HepG2 (cell line): ENCODE measurements at regions not wholly inside any gene's neighbourhood (a gene's known extent, or its start where the extent isn't known, plus 50 kb on each side); places are given as distances from the start of the nearest gene placed in this dataset.

ENCODE experiments used
- ESRRA ChIP-seq: sonication (generic); formaldehyde crosslinking; IDR thresholded peaks from 2 replicates; pipeline ENCODE4 v1.5.1; 2020; ENCODE audit warnings: mild to moderate bottlenecking, low read depth, missing genetic modification reagents
- NFIC ChIP-seq: IDR thresholded peaks from 2 replicates; pipeline ENCODE4 v1.6.1; 2012; ENCODE audit warnings: mild to moderate bottlenecking, low read length, inconsistent platforms
- ZFP36 ChIP-seq: fragments of 150-350 bp; IDR thresholded peaks from 2 replicates; pipeline ENCODE4 v1.6.1; 2018; ENCODE audit warnings: borderline replicate concordance, low read length, low read depth; ENCODE audit not compliant: partially characterized antibody
- ZFP36L2 ChIP-seq: sonication (generic); formaldehyde crosslinking; IDR thresholded peaks from 2 replicates; pipeline ENCODE4 v1.4.0; 2020; ENCODE audit warnings: missing genetic modification reagents
- ZNF670 ChIP-seq: sonication (generic); formaldehyde crosslinking; IDR thresholded peaks from 2 replicates; pipeline ENCODE4 v1.8.0; 2022; ENCODE audit warnings: mild to moderate bottlenecking, missing genetic modification reagents, borderline replicate concordance
- TF ChIP-seq, protein P1 (sequence below): sonication (generic); formaldehyde crosslinking; conservative IDR thresholded peaks from 2 replicates; pipeline ENCODE4 v1.4.0; 2020; ENCODE audit warnings: missing genetic modification reagents
- TF ChIP-seq, protein P2 (sequence below): sonication (generic); formaldehyde crosslinking; IDR thresholded peaks from 2 replicates; pipeline ENCODE4 v1.5.0; 2020; ENCODE audit warnings: mild to moderate bottlenecking, missing genetic modification reagents, moderate library complexity

DNA sequence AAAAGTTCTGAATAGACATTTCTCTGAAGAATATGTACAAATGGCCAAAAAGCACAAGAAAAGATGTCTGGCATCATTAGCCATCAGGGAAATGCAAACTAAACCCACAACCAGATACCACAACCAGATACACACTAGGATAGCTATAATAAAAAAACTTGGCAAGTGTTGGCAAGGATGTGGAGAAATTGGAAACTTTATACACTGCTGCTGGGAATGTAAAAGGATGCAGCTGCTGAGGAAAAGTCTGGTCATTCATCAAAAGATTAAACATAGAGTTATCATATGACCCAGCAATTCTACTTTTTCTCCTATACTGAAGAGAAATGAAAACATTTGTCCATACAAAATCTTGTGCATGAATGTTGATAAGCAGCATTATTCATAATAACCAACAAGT is 92.3 kb downstream of the UCHL1 start:
- TF ChIP-seq ZFP36L2 (no peak), ZFP36 (no peak), NFIC (no peak), ZNF670 (CRISPR knock-in tag) (no peak), ESRRA (CRISPR knock-in tag) (no peak)
- TF ChIP-seq, protein P1, sequence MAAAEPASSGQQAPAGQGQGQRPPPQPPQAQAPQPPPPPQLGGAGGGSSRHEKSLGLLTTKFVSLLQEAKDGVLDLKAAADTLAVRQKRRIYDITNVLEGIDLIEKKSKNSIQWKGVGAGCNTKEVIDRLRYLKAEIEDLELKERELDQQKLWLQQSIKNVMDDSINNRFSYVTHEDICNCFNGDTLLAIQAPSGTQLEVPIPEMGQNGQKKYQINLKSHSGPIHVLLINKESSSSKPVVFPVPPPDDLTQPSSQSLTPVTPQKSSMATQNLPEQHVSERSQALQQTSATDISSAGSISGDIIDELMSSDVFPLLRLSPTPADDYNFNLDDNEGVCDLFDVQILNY: no peak
- TF ChIP-seq, protein P2, sequence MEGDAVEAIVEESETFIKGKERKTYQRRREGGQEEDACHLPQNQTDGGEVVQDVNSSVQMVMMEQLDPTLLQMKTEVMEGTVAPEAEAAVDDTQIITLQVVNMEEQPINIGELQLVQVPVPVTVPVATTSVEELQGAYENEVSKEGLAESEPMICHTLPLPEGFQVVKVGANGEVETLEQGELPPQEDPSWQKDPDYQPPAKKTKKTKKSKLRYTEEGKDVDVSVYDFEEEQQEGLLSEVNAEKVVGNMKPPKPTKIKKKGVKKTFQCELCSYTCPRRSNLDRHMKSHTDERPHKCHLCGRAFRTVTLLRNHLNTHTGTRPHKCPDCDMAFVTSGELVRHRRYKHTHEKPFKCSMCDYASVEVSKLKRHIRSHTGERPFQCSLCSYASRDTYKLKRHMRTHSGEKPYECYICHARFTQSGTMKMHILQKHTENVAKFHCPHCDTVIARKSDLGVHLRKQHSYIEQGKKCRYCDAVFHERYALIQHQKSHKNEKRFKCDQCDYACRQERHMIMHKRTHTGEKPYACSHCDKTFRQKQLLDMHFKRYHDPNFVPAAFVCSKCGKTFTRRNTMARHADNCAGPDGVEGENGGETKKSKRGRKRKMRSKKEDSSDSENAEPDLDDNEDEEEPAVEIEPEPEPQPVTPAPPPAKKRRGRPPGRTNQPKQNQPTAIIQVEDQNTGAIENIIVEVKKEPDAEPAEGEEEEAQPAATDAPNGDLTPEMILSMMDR (CRISPR knock-in tag): no peak
